Limb (tissue), 2 donors: ENCODE measurements at regions not wholly inside any gene's neighbourhood (a gene's known extent, or its start where the extent isn't known, plus 50 kb on each side); places are given as distances from the start of the nearest gene placed in this dataset.

Experiments used
- DNase-seq, 2 donors: peaks; one replicate each; pipeline ENCODE4 v3.0.0-alpha.2; 2016; ENCODE audit errors: extremely low spot score in 2 of 2

DNA sequence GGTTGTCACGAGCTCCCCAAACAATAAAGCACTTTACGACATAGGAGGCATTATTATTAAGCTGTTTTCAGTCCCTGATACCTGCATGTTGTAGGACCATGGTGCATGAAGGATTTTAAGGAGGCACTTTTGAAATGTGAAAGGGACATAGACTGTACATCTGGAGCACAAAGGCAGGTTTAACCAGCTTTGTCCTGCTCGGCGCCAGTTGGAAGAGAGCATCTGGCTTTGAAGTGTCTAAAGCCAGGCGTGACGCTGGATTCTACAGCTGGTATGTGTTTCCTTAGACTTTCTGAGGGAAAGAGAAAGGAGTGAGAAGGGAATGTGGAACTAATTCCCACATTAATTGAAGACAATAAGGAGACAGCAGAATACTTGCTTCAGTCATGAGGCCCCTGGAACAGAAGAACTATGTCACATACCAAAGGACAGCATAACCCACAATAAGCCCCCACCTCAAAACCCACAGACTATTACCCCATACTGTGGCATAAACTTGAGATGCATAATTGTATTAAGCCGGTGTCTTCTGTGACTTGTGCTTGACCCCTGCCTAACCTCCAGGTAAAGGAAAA lies 381.0 kb upstream of the MEX3C start:
- DNase-seq = peak in 1 of 2 donors; percentile 13

DNA sequence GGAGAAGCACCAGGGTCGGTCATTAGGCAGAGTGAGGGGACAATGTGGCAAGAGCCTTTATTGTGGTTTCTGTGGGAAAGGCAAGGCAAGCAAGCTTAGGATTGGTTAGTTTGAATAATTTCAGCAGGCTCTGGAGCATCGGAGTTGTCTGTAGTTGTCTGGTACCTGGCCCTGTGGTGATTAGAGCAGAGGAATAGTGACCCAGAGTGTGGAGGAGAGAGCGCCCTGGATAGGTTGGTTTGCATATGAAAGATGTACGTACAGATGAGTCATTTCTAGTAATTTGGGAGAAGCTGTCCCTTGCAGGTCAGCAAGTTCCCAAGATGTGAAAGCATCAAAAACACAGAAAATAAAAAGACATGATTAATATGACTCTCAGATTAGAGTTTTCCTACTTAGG lies 383.1 kb upstream of the MEX3C start:
- no peak for DNase-seq

DNA sequence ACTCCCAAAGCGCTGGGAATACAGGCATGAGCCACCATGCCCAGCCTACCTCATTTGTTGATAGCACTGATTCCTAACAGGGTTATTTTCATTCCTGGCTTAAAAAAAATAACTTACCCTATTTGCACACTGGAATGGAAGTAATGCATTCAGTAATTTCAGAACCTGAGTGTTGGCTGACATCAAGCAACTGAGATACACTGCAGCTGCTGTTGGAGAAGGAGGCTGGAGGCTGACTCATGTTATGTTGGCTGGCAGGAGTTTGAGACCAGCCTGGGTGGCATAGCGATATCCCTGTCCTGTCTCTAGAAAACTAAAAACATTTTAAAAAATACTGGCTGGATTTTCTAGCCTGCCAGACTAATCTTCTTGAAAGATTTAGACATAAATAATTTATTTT lies 385.1 kb upstream of the MEX3C start:
- DNase-seq = no peak

DNA sequence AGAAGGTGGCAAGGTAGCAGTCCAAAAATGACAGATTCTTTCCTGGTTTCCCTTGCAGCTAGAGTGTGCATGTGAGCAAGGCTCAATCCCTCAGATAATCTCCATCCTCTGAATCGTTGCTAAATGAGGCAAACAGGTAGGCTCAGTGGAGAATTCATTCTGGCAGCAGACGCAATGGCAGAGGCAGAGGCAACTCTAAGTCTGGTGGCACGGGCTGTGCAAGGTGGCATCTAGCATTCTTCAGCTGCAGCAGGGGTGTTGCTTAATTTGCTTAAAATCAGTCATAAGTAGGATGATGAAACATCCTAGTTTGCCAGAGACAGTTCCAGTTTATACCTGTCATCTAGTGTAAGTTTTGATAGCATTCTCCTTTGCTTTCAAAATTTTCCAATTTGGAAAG lies 391.1 kb upstream of the MEX3C start:
- no peak for DNase-seq

DNA sequence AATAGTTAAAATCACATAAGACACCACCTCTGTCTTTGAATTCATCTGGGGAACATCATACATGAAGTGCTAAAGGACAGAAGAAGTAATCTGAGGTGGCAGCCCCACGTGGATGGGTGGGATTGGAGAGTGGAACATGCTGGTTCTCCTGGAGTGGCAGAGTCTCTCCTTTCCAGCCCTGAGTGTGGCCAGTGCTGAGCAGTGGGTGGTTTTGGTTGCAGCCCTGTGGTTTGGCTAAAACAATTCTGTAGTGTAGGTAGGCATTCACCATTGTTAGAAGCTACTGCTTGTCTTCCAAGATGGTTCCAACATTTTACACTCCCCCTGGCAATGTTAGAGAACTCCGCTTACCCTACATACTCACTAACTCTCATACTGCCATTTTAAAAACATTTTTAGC lies 396.4 kb upstream of the MEX3C start:
- no peak for DNase-seq

DNA sequence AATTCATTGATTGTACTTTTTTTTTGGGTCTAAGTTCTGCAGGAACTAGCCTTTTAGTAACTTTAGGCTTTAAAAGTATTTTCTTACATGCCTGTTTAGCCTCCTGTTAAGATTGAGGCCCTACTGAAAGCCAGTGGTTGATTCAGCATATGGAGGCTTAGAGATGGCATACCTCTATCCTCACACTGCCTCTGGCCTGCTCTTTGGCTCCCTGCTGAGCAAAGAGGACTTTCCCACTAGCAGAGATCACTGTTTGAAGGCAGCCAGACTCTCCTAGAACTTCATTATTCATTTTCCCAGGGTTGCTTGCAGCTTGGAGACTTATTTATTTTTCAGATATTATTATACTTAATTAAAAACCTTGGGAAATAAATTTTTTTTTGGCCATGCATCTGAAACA lies 405.6 kb upstream of the MEX3C start:
- DNase-seq = no peak

DNA sequence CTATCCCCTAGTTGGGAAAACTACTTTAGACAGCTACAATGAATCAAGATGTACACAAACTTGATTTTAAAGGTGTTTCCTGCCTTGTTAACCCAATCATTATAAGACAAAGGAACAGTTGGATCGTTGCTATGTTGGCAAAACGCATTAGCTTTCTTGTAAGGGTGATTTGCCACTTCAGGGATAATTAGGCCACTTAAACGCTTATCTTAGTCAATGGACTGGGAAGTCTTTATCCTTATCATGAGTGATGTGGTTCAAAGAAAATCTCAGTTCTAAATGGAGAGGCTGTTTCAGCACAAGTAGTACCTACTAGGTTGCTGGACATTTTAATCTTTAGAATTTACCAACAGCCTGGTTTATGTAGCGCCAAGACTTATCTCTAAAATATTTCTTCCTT lies 406.1 kb upstream of the MEX3C start:
- no peak for DNase-seq

DNA sequence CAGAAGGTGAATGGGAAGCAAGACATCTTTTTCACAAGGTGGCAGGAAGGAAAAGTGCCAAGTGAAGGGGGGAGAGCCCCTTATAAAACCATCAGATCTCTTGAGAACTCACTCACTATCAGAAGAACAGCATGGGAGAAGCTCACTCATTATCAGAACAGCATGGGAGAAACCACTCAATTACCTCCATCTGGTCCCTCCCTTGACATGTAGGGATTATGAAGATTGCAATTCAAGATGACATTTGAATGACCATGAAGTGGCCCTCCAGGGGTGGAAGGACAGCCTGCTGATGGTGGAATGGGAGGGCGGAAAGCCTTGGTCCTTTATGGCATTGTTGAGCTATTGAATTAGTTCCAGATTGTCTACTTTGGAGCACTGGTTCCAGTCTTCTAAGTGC lies 413.0 kb upstream of the MEX3C start:
- DNase-seq = no peak

DNA sequence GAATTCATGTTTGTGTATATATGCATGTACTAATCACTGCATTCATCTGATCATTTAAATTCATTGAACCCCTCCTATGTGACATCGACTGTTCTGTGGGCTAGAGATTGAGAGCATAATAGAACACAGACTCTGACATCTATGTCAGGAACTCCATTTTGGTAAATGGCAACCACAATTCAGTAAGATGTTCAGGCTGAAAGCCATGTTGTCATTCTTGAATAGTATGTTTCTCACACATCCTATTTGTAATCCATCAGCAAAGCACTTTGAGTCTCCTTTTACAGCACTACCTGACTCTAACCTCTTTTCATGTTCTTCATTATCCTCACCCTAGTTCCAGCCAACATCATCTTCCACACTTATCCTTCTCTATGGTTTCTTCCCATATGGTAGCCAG lies 413.8 kb upstream of the MEX3C start:
- no peak for DNase-seq

DNA sequence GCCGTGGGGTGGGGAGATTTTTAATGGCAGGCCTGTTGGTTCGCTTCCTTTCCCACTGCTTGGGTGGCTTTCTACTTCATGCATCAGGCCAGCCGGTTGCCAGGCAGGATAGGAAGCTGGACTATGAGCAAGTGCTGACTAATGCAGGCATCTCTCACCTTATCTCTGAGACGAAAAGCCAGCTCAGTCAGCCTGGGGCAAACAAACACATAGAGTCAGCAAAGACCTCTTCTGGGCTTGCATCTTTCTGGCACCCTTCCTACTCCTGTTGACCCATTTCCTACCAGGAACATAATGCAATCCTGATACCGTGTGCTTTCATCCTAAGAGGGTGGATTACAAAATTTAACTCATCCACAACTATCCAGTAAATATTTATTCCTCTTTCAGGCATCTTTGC lies 416.6 kb upstream of the MEX3C start:
- DNase-seq = no peak

DNA sequence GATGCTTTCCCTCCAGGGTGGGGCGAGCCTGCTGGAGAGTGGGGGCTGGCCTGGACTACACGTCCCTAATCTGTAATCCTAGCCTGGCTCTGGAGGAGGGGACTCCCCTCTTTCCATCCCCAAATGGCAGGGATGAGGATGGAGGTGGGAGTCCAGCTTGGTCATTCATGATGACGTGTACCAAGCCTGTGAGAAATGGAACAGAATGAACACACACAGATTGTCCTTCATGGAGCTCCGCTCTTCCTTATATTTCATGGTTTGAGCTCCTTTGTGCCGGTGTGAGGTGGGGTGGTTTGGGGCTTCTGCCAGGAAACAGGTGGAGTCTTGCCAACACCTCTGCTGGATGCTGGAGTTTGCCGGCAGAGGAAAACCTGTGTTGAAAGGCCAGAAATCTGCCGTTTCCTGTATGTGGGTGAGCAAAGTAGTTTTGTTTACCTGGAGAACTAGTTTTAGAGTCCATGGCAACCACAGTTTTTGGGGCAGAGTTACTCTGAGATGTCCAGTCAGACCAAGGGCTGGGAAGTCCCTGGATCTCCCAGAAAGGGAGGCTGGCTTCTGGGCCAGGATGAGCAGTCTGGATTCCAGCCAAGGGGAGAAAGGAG lies 417.6 kb upstream of the MEX3C start:
- peak; percentile 42 to 76 for DNase-seq

DNA sequence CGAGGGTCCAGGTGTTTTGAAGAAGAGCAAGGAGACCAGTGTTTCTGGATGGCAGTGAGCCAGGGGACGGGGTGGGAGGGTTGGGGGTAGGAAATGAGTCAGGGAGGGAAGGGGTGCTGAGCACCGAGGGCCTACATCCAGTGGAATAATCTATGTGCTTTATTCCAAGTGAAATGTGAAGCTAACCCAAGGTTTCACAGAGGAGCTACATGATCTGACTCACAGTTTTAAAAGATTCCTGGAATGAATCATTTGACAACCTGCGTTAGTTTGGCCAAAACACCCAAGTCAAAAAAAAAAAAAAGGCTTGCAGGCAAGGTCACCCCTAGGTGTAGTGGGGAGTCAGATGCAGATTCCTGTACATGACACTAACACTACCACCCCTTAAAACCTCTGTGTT lies 419.7 kb upstream of the MEX3C start:
- DNase-seq = no peak

DNA sequence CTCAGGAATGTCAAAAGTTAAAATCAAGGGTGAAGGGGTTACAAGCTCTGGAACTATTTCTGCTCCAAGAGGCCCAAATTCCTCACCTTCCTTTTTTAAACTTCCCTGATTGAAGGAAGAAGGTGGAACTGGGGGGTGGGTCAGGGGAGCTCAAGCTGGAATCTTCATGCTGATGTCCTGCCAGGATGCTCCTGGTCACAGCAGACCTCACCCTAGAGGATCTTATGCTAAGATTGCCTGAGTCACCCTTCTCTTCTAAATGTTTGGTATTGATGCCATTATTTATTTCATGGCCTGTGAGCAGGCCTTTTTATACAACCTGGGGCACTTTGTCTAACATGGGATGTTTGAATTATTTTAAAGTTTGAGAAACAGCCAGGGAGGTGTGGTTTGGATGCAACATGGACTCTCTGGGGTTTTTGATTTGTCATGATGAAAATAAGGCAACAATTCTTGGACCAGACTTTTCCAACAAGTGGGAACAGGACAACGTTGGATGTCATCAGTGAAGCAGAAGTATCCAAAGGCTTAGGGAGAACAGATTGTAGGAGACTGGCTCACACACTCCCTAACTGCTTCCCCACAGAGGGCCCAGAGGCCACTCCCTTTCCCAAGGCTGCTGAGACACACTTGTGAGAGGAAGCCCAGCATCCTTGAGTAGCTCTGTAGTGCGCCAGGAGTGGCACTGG lies 420.2 kb upstream of the MEX3C start:
- no peak for DNase-seq

DNA sequence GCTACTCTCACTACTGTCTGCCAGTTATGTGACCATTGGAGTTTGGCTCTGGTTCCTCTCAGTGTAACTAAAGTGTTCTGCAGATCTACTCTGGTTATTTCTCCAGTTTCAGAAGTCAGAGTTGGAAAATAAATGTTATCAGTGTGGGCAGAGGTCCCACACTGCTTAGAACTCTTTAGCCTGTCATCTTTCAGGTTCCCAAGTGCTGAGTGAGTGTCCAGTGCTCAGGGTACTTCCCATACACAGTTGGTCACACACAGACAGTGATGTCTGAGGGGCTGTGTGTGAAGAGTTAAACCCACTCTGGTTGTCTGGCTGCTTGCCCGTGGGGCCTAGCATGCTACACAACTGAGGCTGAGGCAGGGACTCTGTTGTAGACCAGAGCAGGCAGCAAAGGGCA lies 421.8 kb upstream of the MEX3C start:
- no peak for DNase-seq

DNA sequence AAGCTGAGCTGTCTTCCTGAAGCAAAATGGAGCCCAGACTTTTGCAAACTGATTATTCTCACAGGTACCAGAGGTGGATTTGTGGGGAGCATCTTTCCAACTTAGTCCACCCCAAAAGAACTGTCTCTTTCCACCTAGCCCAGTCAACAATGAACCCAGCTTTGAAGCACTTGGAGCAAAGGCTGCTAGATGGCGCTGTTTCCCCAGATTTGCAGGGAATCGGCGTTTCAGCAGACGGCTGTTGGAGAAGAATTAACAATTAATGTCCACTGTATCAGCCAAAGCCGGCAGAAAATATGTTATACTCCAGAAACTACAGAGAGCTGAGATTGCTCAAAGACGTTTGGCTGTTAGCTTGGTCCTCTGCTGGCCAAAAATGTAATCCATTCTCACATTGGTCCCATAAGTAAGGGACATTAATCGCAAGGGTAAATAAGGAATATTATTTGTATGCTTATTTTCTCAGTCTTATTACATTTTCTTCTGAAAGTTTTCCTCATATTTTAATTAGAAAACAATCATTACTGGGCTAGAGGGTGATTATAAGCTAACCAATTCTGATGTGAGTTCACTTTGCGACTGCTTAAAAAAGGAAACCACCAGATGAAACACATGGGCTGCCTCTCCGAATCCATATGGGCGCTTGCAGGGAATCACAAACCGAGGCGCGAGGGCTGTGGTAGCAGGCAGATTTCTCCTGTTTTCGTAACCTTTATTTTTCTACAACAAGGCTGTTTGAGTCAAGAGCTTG lies 423.8 kb upstream of the MEX3C start:
- peak; percentile 71 to 86 for DNase-seq

DNA sequence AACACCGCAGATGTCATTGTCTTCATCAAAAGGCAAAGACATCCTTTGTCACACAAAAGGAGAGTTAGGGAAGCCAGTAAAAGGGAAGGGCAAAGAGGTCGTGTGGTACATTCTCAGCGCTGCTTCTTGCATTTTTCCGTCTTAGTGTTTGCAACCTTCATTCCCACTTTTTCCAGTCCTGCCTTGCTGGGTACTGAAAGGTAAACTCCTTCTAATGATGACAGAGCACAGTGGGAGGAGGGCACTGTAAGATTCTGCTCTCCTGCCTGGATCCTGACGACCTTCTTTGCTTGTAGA lies 424.3 kb upstream of the MEX3C start:
- no peak for DNase-seq

DNA sequence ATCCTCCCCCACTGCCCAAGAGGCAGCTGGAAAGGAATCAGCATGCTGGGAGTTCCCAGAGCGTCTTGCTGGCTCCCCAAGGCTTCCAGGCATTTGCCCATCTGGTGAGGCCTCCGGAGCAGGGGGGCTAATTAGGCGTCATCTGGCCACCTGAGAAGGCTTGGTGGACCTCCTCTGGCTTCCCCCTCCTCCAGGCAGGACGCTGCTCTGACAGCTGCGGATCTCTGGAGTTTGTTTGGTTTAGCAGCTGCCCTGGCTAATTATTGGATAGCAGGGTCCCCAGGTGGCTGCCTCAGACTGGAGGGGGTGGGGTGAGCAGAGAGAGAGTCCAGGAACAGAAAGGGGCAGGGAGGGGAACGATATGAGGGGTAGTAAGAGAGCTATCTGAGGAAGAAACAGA lies 425.2 kb upstream of the MEX3C start:
- peak in 1 of 2 donors; percentile 53 for DNase-seq

DNA sequence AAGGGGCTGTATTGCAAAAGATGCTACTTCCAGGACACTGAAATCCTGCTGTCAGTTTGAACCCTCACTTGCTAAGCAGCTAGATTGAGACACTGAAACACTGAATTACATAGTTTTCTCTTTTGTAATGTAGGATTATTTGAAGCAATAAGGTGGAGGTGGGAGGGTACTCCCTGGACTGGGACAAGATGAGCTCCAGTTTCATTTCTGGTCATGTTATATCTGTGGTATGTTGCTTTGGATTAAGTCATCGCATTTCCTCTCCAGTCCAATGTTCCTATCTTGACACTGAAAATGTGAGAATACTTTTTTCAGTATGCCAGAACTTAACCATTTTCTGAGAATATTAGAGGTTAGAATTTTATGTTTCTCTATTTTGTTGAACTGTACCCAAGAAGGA lies 426.2 kb upstream of the MEX3C start:
- DNase-seq = no peak

DNA sequence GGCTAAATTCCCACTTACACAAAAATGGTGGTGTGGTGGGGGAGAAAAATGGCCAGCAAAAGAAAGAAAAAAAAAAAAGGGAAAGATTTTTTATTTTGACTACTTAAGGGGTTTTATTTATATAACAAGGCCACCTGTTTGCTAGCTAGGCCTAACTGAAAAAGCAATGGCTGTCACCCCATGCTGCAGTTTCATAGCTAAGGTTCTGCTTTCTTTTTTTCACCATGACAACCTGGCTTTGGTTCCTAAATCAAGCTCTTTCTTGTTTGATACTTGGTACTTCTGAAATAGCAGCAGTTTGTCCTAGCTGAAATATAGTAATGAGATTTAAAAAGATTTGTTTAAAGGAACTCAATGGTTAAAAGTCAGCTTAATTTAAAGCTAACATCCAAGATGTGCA lies 433.2 kb upstream of the MEX3C start:
- DNase-seq = no peak

DNA sequence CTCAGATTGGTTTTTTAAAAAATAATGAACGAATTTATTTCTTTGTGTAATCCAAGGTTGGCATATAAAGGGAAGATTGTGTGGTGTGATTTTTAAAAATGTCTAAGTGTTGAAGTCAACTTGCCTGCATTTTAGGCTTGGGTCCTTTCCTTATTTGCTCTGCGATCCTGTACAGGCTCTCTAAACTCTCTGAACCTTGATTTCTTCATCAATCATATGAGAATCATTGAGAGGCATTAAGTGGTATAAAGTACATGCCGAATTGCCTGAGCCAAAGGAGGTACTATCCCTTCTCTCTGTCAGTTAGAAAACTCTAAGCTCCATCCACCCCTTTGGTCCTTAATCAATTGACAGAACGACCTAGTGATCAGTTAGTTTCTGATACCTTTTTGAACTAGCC lies 440.4 kb upstream of the MEX3C start:
- no peak for DNase-seq

DNA sequence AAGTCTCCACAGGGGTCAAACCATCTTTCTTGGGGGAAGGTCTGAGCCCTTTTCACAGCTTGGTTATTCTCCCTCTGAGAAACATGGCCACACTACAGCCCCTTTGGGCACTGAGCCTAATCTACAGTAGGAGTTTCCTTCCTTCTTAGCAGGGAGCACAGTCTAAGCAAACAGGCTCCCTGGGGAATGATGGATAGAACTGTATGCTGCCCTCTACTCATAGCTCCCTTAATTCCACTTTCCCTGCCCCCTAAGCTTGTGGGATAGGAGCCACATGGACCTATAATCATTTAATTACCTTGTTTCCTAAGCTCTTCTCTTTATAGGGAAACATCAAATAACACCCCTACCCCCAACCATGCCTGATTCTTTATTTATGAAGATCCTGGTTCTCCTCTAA lies 442.1 kb upstream of the MEX3C start:
- no peak for DNase-seq

DNA sequence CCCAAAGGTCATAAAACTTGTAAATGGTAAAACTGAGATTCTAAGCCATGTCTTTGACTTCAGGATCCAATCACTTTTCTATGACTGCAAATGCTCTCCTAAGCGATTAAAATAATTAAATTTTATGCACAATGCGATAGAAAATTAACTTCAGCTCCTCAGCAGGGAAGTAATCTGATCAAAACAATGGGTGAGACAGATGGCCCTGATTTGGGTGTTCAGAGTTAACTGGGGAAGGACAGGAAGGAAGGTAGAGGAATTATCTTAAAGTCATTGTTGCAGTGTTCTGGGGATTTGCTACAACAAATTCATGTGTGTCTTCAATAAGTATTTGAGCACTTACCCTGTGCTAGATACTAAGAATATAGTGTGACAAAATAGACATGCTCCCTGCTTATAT lies 446.0 kb upstream of the MEX3C start:
- no peak for DNase-seq

DNA sequence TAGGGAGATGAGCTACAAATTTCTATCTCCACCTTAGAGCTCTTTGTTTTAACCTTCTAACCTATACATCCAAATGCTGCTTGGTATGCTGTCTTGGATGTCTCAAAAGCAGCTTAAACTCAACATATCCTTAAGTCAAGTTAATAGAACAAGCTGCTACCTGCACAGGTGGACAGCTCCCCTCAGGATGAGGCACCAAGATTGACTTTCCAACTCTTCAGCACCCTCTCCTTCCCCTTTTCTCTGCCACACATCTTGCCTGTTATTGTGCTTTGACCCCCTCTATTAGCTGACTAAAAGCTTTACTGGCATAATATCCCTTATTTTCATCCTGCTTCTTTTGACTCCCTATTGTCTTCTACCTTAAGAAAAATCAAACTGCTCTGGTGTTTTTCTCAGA lies 448.1 kb upstream of the MEX3C start:
- DNase-seq = no peak
